Retina (tissue), 1 donor: ENCODE measurements at regions not wholly inside any gene's neighbourhood (a gene's known extent, or its start where the extent isn't known, plus 50 kb on each side); places are given as distances from the start of the nearest gene placed in this dataset.
"Not testable (repeated sequence)": the region's sequence is repeated elsewhere in the genome, so short reads cannot be mapped to it uniquely, and the experiment has no call there.

Experiments used
- DNase-seq: peaks from one replicate; pipeline ENCODE4 v3.0.0-alpha.2; 2016

DNA sequence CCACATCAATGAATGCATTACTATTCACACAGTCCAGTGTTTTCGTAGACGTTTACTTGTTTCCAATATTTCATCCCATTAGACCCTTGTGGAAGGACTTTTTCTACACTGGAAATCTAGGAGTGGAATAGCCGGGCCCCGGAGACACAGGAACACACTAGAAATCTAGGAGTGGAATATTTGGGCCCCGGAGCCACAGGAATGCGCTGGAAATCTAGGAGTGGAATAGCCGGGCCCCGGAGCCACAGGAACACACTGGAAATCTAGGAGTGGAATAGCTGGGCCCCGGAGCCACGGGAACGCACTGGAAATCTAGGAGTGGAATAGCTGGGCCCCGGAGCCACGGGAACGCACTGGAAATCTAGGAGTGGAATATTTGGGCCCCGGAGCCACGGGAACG, 322.6 kb downstream of the THBS2 start:
- not testable (repeated sequence) for DNase-seq

DNA sequence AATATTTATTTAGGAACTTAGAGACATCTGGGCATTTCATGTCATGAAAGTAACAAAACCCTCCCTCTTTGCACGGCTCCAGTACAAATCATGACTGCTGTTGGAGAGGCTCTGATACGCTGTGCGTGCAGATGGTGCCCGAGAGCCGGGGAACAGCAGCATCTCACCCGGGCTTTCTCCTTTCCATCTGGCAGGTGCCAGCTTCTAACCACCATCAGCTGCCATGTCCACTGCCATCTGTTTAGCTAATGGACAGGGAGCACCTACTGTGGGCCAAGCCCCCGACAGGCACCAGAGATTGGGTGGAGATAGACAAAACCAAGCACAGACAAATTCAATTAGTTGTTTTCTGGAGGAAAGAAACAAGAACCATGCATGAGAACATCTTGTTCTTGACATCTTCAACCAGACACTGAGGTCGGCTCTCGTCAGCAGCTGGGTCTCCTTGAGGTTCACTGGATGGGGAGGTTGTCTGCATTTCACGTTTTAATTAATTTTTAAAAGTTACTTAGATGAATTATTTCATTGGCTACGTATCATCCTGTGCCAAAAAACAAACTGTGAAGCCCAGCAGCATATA, 323.7 kb downstream of the THBS2 start:
- DNase-seq = no peak

GRCh38 chr6:168928012-168928411, 325.6 kb downstream of the THBS2 start:
- no peak for DNase-seq

GRCh38 chr6:168927026-168927425, 326.6 kb downstream of the THBS2 start:
- no peak for DNase-seq

- DNase-seq = no peak
Observed at GRCh38 chr6:168926306-168926705, 327.3 kb downstream of the THBS2 start.

DNA sequence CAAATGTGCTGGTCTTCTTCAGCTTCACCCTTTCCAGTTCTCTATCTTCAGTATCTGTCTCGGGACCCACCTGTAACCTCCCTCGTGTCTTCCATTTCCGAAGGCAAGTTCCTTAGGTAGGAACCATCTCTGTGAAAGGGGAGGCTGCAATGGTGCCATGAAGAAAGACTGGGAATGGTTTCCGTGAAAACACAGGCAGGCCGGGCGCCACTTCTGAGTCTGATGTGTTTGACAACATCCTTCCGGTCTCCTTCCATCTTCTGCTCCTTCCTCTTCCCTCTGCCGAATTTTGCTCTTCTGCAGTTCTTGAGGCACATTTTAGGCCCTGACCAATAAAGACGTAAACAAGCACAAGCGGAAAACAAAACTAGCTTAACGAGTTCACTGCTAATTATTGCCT, 328.0 kb downstream of the THBS2 start:
- no peak for DNase-seq

- no peak for DNase-seq
Observed at GRCh38 chr6:168923171-168923570, 330.5 kb downstream of the THBS2 start.

GRCh38 chr6:168922436-168922835, 331.2 kb downstream of the THBS2 start:
- DNase-seq = no peak

GRCh38 chr6:168920289-168920688, 333.4 kb downstream of the THBS2 start:
- no peak for DNase-seq

GRCh38 chr6:168919470-168920179, 334.0 kb downstream of the THBS2 start:
- DNase-seq = no peak

GRCh38 chr6:168916576-168917211, 337.0 kb downstream of the THBS2 start:
- DNase-seq = no peak

GRCh38 chr6:168915855-168916254, 337.8 kb downstream of the THBS2 start:
- no peak for DNase-seq

- no peak for DNase-seq
Observed at GRCh38 chr6:168915242-168915641, 338.4 kb downstream of the THBS2 start.

DNA sequence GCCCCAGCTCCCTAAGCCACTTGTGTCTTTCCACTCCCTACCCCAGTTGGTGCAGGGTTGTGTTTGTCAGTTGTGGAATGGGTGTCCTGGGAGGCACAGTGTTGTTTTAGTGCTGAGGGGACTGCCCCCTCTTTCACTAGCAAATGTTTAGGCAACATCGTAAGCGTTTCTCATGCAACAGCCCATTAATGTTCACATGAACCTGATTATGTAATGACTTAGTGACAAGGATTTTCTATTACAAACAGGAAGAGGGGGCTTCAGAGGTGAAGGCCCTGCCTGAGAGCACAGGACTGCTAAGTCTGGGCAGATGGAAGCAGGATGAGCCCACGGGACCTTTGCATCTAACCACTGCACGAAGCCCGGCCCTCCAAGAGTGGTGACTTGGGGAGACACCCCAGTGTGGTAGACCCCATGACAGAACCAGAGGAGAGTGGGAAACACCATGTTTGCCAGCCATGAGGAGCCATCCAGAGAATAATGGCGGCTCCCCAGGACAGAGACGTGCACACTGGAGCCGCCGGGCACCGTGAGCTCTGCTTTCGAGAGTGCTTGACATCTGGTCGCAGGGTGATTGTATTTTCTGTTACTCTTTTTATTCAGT, 339.7 kb downstream of the THBS2 start:
- no peak for DNase-seq

DNA sequence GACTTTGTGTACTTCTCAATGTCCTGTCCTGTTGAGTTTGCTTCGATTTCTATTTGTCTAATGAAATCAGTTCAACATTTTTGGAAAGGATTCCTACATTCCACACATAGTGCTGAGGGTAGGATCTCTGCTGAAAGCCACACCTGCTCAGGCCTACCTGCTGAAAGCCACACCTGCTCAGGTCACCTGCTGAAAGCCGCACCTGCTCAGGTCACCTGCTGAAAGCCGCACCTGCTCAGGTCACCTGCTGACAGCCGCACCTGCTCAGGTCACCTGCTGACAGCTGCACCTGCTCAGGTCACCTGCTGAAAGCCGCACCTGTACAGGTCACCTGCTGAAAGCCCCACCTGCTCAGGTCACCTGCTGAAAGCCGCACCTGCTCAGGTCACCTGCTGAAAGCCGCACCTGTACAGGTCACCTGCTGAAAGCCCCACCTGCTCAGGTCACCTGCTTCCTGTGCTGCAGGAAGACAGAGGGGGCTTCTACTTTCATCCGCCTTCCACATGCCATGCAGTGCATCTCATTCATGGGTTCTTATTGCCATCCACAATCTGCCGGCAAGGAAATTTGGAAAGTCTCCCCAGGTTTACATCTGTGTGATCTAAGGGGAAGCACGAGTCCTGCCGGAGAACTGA, 340.3 kb downstream of the THBS2 start:
- not testable (repeated sequence) for DNase-seq

- no peak for DNase-seq
Observed at GRCh38 chr6:168909288-168909687, 344.4 kb downstream of the THBS2 start.

GRCh38 chr6:168908887-168909286, 344.8 kb downstream of the THBS2 start:
- DNase-seq = no peak

DNA sequence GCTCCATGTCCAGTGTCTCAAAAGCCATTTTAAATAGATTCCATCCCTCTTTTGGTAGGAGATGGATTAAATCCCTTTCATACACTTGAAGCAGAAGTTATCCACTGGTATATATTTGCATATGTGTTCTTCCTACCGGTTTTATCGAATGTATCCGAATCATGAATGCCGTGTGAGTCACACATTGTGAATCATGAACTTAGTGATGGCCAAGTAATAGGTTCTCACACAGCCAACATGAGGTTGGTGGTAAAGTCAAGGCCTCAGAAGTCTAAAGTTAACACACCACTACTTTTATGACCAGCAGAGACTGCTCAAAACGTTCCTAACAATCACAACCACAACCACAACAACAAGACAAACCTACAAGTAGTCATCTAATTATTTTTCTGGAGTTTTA, 345.5 kb downstream of the THBS2 start:
- DNase-seq = no peak

- no peak for DNase-seq
Observed at GRCh38 chr6:168906391-168906790, 347.3 kb downstream of the THBS2 start.

DNA sequence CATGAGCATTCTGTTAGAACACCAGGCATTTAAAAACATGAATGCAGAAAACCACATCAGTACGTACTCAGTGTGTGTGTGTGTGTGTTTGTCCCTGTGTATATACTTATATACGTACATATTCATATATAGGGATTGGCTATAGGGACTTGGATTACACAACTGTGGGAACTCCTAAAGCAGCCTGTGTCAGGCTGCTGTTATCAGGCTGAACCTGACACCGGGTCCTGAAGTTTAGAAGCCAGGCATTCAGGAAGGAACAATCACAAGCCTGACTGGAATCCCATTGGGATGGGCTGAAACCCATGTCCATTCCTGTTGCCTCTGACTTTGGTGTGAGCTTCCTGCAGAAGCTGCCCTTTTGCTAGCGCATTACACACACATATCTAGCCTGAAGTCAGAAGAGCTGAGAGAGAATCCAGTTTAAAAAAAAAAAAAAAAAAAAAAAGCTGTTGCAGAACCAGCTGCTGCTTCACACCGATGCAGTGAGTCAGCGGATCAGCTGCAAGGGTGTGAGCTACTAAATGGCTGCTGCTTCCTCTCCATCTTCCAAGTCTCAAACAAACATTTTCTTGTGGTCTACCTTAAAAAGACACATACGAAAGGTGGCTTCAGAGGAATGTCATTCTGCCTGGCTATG, 348.1 kb downstream of the THBS2 start:
- DNase-seq = no peak

GRCh38 chr6:168903613-168904345, 349.9 kb downstream of the THBS2 start:
- DNase-seq = no peak

GRCh38 chr6:168902075-168902474, 351.6 kb downstream of the THBS2 start:
- DNase-seq = no peak
